Natural killer cell treated with Interleukin-12 subunit alpha and Interleukin-12 subunit beta and Interleukin-15 and Interleukin-18, amount 100 ng/mL, for 72 hours (primary cell): ENCODE measurements at regions not wholly inside any gene's neighbourhood (a gene's known extent, or its start where the extent isn't known, plus 50 kb on each side); places are given as distances from the start of the nearest gene placed in this dataset.
"Not testable (repeated sequence)": the region's sequence is repeated elsewhere in the genome, so short reads cannot be mapped to it uniquely, and the experiment has no call there.

Experiments used
- ATAC-seq, 2 donors: fragments of 150-1000 bp; cut with Tn5 transposase in 1 of 2; sonication (Bioruptor Pico), chemical (Tn5 transposase) in 1 of 2; 2 replicates each; pipeline ENCODE4 v1.10.0; 2021
- DNase-seq: peaks from one replicate; pipeline ENCODE4 v3.0.0; 2022; ENCODE audit warnings: low spot score
- H3K27ac Mint-ChIP-seq, 2 donors: 1 replicate in 1 of 2; 2 replicates in 1 of 2; pipeline ENCODE4 v1.8.0; 2022; ENCODE audit warnings: mixed read lengths in 2 of 2, mild to moderate bottlenecking in 1 of 2, moderate library complexity in 1 of 2
- H3K27me3 Mint-ChIP-seq, 2 donors: 1 replicate in 1 of 2; 2 replicates in 1 of 2; pipeline ENCODE4 v1.8.0; 2022; ENCODE audit warnings: mixed read lengths in 2 of 2
- H3K36me3 Mint-ChIP-seq: one replicate; pipeline ENCODE4 v1.8.0; 2022; ENCODE audit warnings: mixed read lengths
- H3K4me1 Mint-ChIP-seq, 2 donors: 1 replicate in 1 of 2; 2 replicates in 1 of 2; pipeline ENCODE4 v1.8.0; 2022; ENCODE audit warnings: low read depth in 2 of 2, mixed read lengths in 2 of 2, mild to moderate bottlenecking in 1 of 2
- H3K4me3 Mint-ChIP-seq: one replicate; pipeline ENCODE4 v1.8.0; 2022; ENCODE audit warnings: mixed read lengths
- H3K9me3 Mint-ChIP-seq: 2 replicates; pipeline ENCODE4 v1.8.0; 2022; ENCODE audit warnings: mixed read lengths

DNA sequence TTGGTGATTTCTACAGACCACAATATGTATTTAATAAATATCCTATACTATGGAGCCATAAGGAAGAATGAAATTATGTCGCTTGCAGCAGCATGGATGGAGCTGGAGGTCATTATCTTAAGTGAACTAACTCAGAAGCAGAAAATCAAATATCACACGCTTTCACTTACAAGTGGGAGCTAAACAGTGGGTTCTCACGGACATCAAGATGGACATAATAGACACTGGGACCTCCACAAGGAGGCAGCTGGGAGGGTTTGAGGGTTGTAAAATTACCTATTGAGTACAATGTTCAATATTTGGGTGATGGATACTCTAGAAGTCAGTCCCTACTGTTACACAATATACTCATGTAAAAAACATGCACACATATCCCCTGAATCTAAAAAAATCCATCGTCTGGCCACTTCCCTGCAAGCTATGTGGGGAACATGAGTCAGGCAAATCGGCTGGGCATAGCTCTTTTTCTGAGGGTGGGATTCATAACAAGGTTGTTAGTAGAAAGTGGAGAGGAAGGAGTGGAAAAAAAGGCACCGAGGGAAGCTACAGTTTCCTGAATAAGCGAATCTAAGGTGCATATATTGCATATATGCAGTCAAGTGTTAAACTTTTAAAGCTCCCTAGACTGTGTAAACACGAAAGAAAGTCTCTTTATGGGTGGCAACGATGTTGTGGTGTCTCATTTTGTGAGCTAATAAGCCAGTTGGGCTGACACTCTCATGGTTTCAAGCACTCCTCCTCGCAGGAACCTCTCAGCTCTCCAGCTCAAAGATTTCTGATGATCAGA lies 135.2 kb upstream of the CPHXL start:
- Mint-ChIP-seq H3K4me3 (no peak overlapping the region), H3K27me3 (no peaks in the 10 kb centered on the region)
- DNase-seq = no peak

DNA sequence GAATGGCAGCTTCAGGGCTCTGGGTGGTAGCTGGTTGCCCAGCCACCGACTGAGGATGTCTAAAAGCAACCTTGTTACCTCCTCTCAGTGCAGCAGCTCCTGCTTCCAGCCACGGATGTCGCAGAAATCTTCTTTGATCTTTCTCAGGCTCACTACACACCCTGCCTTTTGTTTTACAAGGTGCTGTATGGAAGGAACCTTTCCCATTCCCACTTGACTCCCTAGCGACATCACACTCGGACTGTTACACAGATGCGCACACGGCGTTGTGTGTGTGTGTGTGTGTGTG lies 135.8 kb upstream of the CPHXL start:
- no peak for ATAC-seq
- Mint-ChIP-seq H3K9me3 (peaks cover 2% of the 10 kb centered on the region), H3K36me3 (no peaks in the 10 kb centered on the region), H3K27ac (no peak overlapping the region), H3K4me3 (no peak overlapping the region), H3K27me3 (no peaks in the 10 kb centered on the region), H3K4me1 (no peaks in the 10 kb centered on the region)
- DNase-seq = no peak

More for the DNA sequence above, 135.2 kb upstream of the CPHXL start:
- H3K4me1 Mint-ChIP-seq = no peaks in the 10 kb centered on the region
- H3K36me3 Mint-ChIP-seq = no peaks in the 10 kb centered on the region
- no peak for ATAC-seq
- no peak overlapping the region for H3K27ac Mint-ChIP-seq
- peaks cover 2% of the 10 kb centered on the region for H3K9me3 Mint-ChIP-seq

DNA sequence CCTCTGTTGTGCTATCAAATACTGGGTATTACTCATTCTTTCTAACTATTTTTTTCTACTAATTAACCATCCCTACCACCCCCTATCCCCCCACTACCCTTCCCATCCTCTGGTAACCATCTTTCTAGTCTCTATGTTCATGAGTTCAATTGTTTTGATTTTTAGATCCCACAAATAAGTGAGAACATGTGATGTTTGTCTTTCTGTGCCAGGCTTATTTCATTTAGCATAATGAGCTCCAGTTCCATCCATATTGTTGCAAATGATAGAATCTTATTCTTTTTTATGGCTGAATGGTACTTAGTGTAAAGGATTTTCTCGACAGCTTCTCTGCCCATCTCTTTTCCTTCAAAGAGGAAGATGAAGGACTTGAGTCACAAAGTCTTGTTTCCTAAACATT lies 138.0 kb upstream of the CPHXL start:
- no peak overlapping the region for H3K4me3 Mint-ChIP-seq
- H3K9me3 Mint-ChIP-seq = peaks cover 2% of the 10 kb centered on the region
- DNase-seq = no peak
- no peak overlapping the region for H3K27ac Mint-ChIP-seq
- no peaks in the 10 kb centered on the region for H3K36me3 Mint-ChIP-seq
- no peak for ATAC-seq
- no peaks in the 10 kb centered on the region for H3K4me1 Mint-ChIP-seq
- H3K27me3 Mint-ChIP-seq = no peaks in the 10 kb centered on the region

DNA sequence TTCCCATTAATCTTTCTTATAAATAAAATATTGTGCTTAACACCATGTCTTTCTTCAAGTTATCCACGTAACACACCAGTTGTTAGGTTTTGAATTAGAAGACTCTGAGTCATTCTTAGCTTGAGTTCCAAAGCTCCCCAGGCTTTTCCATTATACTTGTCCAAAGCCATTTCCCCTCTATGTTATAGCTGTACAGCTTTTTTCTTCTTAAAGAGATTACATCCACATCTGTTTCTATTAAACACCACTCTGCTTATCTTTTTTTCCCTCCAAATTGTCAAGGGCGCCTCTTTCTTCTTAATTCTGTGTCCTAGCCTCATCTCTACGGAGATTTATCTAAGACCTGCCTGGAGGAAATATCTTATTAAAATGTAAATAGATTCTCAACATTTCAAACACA lies 139.4 kb upstream of the CPHXL start:
- H3K9me3 Mint-ChIP-seq = peaks cover 2% of the 10 kb centered on the region
- H3K4me3 Mint-ChIP-seq = no peak overlapping the region
- ATAC-seq (no peak), DNase-seq (no peak)
- H3K4me1 Mint-ChIP-seq = no peaks in the 10 kb centered on the region
- peaks cover 0 to 8% of the 10 kb centered on the region in 2 donors for H3K27me3 Mint-ChIP-seq
- no peak overlapping the region for H3K27ac Mint-ChIP-seq
- no peaks in the 10 kb centered on the region for H3K36me3 Mint-ChIP-seq

DNA sequence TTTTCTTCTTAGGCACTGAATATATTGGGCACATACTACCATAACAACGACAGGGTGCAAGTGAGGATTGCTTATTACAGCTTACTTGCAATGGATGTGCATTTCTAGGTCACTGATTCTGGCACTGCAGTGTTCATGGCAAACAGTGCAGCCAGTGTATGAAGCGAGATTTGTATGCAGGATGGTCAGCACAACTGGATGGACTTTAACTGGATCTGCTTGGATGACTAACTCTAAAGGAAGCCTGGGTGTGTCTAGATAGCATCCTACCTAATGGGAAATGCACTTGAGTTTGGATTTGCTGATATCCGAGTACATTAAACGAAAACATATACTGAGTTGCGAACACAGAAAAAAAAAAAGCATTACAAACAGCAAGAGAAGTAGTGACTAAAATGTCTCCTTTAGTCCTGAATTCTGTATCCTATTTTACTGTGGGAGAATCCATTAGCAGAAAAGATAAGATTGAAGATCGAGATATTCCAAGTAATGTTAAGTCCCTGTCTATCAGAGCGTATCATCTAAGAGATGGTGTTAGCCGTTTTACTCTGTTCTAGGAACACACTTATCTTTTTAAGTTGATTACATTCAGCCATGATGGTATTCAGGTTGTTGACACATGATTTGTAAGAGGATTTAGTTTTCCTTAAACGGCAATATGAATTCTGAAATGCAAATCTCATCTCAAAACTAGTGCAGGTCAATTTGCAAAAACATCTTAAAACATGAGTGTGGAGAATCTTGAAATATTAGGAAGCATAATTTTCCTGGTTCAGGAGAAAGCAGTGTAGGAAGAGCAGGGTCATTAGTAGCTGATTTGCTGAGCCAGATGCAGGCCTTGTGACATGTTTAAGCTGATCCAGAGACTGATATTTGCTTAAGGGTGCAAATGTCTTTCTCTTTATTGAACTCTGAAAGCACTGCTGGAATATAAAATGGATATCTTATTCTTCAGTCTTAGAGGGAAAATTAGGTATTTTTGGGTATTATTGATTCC lies 142.6 kb upstream of the CPHXL start:
- no peaks in the 10 kb centered on the region for H3K4me1 Mint-ChIP-seq
- no peak for DNase-seq
- H3K27ac Mint-ChIP-seq = no peak overlapping the region
- ATAC-seq = no peak
- H3K27me3 Mint-ChIP-seq = peaks cover 0 to 8% of the 10 kb centered on the region in 2 donors
- H3K36me3 Mint-ChIP-seq = no peaks in the 10 kb centered on the region
- H3K9me3 Mint-ChIP-seq = peaks cover 5% of the 10 kb centered on the region
- H3K4me3 Mint-ChIP-seq = no peak overlapping the region

DNA sequence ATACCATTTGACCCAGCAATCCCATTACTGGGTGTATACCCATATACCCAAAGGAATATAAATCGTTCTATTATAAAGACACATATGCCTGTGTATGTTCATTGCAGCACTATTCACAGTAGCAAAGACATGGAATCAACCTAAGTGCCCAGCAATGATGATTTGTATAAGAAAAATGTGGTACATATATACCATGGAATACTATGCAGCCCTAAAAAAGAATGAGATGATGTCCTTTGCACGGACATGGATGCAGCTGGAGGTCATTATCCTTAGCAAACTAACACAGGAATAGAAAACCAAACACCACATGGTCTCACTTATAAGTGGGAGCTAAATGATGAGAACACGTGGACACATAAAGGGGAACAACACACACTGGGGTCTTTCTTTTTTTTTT lies 155.0 kb upstream of the CPHXL start:
- not testable (repeated sequence) for H3K36me3 Mint-ChIP-seq, H3K9me3 Mint-ChIP-seq, H3K4me1 Mint-ChIP-seq, H3K4me3 Mint-ChIP-seq, H3K27ac Mint-ChIP-seq, ATAC-seq, H3K27me3 Mint-ChIP-seq, DNase-seq

DNA sequence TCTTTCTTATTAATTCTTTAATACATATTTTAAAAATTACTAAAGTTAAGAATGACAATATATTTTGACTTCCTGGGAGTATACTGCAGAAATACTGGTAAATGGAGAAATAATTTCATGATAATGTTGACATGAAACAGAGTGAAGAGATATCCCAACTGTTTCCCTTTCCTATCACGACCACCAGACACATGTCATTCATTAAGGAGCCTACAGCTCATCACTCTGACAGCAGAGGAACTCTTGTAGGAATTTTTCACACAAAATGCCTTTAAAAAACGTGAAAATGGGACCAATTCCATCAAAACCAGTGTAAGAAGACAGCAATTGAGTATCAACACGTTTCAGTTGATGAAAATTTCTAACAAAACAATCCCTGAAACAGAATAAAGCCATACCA lies 172.9 kb upstream of the CPHXL start:
- ATAC-seq = no peak
- Mint-ChIP-seq H3K4me3 (no peak overlapping the region), H3K4me1 (no peaks in the 10 kb centered on the region), H3K27ac (no peak overlapping the region), H3K9me3 (no peaks in the 10 kb centered on the region), H3K36me3 (no peaks in the 10 kb centered on the region), H3K27me3 (no peaks in the 10 kb centered on the region)
- DNase-seq = no peak

DNA sequence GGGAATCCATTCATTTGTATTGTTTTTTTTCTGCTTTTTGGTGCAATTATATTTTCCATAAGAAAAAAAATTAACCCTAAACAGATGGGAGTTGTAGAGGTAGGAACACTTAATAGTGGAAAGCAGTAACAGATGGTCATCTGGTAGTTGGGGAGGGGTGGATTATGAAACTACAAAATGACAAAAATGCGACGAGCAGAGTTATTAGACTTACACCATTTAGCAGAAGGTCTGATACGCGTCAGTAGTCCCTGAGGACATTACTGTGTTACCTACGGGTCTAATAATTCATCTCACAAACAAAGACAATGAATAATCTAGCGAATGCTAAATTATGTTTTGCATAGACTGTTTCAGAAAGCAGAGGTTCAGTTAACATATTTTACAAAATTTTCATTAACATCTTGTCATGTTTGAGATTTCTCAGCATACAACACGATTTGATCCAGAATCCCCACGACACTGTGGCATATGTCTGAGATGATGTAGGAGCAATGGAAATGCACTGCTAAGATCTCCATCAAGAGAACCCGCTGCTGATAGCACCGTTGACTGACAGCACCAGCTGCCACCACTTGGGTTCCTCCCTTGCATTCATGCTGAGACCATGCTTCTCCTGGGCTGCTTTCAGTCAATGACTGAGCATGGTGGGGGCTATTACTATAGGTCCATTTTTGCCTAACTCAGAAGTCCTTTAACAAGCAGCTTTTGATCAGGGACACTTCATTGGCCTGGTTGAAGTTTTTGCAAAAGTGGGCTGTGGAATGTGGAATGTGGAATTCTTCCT lies 182.2 kb upstream of the CPHXL start:
- Mint-ChIP-seq H3K9me3 (no peaks in the 10 kb centered on the region), H3K27me3 (no peaks in the 10 kb centered on the region), H3K4me1 (no peaks in the 10 kb centered on the region), H3K4me3 (no peak overlapping the region), H3K36me3 (no peaks in the 10 kb centered on the region), H3K27ac (no peak overlapping the region)
- no peak for ATAC-seq
- no peak for DNase-seq

DNA sequence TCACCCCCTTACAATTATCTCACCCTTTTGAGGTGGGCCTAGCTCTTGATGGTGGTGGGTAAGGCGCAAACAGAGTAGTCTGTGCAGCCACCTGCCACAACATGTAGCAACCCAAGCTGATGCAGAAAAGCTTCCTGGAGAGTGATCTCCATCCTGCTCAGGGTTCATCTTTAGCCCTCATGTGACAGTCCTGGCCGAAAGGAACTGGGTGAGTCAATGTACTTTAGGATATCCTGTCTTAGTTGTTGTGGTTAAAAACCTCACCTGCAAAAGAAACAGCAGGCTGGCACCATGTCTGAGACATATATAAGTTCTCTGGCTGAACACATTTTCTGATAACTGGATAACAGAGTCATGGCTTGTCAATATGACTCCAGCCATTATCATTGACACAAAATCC lies 183.5 kb upstream of the CPHXL start:
- no peak for DNase-seq

DNA sequence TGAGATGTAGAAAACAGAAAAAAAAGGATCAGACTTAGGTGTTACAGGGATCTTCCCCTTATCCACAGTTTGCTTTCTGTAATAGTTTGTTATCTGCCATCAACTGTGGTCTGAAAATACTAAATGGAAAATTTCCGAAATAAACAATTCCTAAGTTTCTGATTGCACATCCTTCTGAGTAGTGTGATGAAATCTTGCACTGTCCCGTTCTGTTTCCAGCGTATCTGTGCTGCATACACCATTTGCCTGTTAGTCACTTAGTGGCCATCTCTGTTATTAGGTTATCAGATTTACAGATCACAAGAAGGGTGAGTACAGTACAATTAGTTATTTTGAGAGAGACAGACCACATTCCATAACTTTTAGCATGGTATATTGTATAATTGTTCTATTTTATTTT lies 185.6 kb upstream of the CPHXL start:
- no peak for ATAC-seq
- H3K4me3 Mint-ChIP-seq = no peak overlapping the region
- H3K4me1 Mint-ChIP-seq = no peaks in the 10 kb centered on the region
- H3K36me3 Mint-ChIP-seq = no peaks in the 10 kb centered on the region
- H3K27me3 Mint-ChIP-seq = no peaks in the 10 kb centered on the region
- no peak overlapping the region for H3K27ac Mint-ChIP-seq
- no peaks in the 10 kb centered on the region for H3K9me3 Mint-ChIP-seq
- no peak for DNase-seq

More for the DNA sequence above, 183.5 kb upstream of the CPHXL start:
- Mint-ChIP-seq H3K36me3 (no peaks in the 10 kb centered on the region), H3K27me3 (no peaks in the 10 kb centered on the region), H3K4me1 (no peaks in the 10 kb centered on the region), H3K9me3 (no peaks in the 10 kb centered on the region), H3K27ac (no peak overlapping the region), H3K4me3 (no peak overlapping the region)
- no peak for ATAC-seq

DNA sequence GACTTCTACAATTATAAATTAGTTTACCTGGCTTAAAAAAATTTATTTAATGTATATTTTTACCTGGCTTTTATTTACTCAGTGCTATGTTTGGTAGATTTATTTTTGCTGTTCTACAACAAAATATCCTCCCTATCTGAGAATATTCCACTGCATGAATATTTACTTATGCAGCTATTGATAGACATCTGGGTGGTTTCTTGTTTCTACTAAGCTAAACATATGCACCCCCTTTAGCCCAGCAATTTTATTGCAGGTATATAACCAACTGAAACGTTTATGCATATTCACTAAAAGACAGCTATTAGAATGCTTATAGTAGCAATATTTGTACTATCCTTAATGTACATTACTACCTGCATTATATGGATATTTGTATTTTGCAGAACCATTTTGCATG lies 187.7 kb upstream of the CPHXL start:
- Mint-ChIP-seq H3K9me3 (no peaks in the 10 kb centered on the region), H3K4me1 (no peaks in the 10 kb centered on the region), H3K27me3 (no peaks in the 10 kb centered on the region), H3K4me3 (no peak overlapping the region), H3K27ac (no peak overlapping the region), H3K36me3 (no peaks in the 10 kb centered on the region)
- ATAC-seq (no peak), DNase-seq (no peak)

DNA sequence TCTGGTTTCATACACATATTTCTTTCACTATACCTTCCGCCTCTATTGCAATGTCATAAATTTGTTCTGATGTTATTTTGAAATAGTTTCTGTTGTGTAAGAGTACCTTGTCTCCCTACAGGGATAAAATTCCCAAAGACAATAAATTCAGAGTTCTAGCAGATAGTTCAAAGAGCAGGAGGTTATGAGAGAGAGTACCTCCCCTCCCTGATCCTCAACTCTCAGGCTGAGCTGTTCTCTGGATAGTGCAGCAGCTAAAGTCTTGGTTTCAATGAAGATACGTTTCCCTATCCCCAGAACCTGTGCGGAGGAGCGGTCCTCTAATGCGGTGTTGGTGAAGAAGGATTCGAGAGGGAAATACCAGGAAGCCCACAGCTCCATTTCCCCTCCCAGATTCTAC lies 190.2 kb upstream of the CPHXL start:
- DNase-seq (no peak), ATAC-seq (no peak)
- H3K4me3 Mint-ChIP-seq = no peak overlapping the region
- H3K27me3 Mint-ChIP-seq = no peaks in the 10 kb centered on the region
- no peak overlapping the region for H3K27ac Mint-ChIP-seq
- H3K36me3 Mint-ChIP-seq = no peaks in the 10 kb centered on the region
- no peaks in the 10 kb centered on the region for H3K9me3 Mint-ChIP-seq
- H3K4me1 Mint-ChIP-seq = no peaks in the 10 kb centered on the region

DNA sequence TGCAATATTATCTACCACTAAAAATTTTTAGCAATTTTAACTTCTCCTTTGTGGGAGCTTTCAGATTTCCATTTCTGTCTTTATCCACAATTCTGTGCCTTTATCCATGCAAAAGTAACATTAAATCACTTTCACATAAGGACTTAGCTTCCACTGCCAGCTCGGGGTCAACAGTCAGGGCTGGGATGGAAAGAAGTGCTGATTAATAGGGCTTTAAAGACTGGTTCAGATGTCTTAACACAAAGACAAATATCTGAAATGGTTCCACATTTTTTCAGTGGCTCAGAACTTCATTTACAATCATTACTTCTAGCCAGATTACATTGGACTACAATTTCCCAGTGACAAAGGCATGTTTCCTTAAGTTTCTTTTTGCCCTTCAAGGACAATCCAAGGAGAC lies 191.8 kb upstream of the CPHXL start:
- no peak for DNase-seq
- Mint-ChIP-seq H3K4me3 (no peak overlapping the region), H3K4me1 (no peaks in the 10 kb centered on the region), H3K9me3 (no peaks in the 10 kb centered on the region), H3K27ac (no peak overlapping the region), H3K27me3 (no peaks in the 10 kb centered on the region), H3K36me3 (no peaks in the 10 kb centered on the region)
- ATAC-seq = no peak

DNA sequence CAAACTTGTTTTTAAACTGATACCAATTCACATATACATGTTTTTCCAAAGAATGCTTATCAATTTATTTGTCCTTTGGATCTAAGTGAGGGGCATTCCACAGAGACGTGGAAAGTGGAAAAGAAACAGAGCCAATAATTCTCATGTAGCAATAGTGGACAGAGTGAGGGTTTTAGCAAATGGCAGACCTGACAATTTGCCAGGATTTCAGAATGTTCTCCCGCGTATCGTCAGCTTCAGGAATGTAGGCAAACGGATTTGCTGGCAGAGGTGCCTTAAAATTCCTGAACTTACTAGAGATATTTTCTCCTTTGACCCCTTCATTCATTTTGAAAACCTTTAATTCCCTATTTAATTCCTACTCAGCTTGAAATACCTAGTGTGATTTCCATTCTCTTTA lies 193.4 kb upstream of the CPHXL start:
- no peaks in the 10 kb centered on the region for H3K4me1 Mint-ChIP-seq
- no peaks in the 10 kb centered on the region for H3K27me3 Mint-ChIP-seq
- no peak overlapping the region for H3K4me3 Mint-ChIP-seq
- H3K27ac Mint-ChIP-seq = no peak overlapping the region
- no peaks in the 10 kb centered on the region for H3K9me3 Mint-ChIP-seq
- DNase-seq = no peak
- no peaks in the 10 kb centered on the region for H3K36me3 Mint-ChIP-seq
- no peak for ATAC-seq
